Transverse colon (tissue), 4 donors: ENCODE measurements at regions not wholly inside any gene's neighbourhood (a gene's known extent, or its start where the extent isn't known, plus 50 kb on each side); places are given as distances from the start of the nearest gene placed in this dataset.

Experiments
- POLR2A ChIP-seq: fragments of 450-650 bp; IDR thresholded peaks from one replicate; pipeline ENCODE4 v1.6.1; 2016; ENCODE audit warnings: antibody characterized with exemption, mild to moderate bottlenecking, moderate library complexity
- POLR2AphosphoS5 ChIP-seq, 3 donors: sonication (generic); formaldehyde crosslinking; IDR thresholded peaks; one replicate each; pipeline ENCODE4 v1.6.1; 2016; ENCODE audit warnings: antibody characterized with exemption in 3 of 3
- TF ChIP-seq, protein P1 (sequence below), 5 experiments: fragments of 200-600 bp in 3 of 5; fragments of 450-650 bp in 2 of 5; sonication (generic) in 3 of 5; IDR thresholded peaks; 1 replicate in 2 of 5; 2 replicates in 3 of 5; pipeline ENCODE4 v1.5.1; 2016 to 2017; ENCODE audit warnings: antibody characterized with exemption in 5 of 5, inconsistent platforms in 3 of 5, mild to moderate bottlenecking in 2 of 5, moderate library complexity in 1 of 5

DNA sequence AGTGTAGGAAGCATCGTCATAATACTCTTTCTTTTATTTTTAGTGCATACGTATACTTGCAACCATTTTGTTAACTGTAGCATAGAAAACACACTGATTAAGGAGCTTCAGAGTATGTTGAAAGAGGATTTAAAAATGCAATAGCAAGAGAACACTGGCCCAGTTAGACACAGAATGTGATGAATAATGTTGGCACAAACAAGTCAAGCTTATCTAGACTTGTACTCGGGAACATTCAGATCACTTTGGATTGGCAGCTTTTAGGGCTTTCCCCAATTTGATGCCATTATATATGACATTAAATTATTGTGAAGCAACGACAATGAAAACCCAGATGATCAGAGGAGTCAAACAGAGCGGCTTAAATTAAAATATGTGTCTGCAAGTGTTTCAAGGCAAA, 468.1 kb downstream of the PRKD1 start:
- TF ChIP-seq POLR2AphosphoS5 (IDR thresholded peaks at IDR 0.05) (no peak), POLR2A (no peak)
- TF ChIP-seq, protein P1, sequence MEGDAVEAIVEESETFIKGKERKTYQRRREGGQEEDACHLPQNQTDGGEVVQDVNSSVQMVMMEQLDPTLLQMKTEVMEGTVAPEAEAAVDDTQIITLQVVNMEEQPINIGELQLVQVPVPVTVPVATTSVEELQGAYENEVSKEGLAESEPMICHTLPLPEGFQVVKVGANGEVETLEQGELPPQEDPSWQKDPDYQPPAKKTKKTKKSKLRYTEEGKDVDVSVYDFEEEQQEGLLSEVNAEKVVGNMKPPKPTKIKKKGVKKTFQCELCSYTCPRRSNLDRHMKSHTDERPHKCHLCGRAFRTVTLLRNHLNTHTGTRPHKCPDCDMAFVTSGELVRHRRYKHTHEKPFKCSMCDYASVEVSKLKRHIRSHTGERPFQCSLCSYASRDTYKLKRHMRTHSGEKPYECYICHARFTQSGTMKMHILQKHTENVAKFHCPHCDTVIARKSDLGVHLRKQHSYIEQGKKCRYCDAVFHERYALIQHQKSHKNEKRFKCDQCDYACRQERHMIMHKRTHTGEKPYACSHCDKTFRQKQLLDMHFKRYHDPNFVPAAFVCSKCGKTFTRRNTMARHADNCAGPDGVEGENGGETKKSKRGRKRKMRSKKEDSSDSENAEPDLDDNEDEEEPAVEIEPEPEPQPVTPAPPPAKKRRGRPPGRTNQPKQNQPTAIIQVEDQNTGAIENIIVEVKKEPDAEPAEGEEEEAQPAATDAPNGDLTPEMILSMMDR (IDR thresholded peaks at IDR 0.05): no peak
